ENCODE measurements at regions not wholly inside any gene's neighbourhood (a gene's known extent, or its start where the extent isn't known, plus 50 kb on each side); places are given as distances from the start of the nearest gene placed in this dataset.

DNA sequence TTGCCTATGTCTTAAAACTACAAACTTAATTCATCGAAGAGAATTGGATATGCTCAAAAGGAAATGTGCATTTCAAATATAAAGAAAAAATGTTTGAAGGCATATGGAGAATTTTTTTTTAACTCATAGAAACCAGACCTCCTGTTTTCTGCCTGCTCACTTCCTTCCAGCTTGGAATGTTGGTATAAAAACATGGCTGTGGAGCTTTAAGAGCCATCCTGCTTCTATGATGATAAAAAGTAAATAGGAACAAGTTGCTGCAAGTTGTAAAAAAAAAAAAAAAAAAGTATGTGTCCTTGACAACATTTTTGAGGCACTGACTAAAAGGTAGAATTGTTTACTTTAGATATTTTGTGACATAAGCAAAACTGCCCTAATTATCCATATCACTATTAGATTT is 1230.7 kb downstream of the PCDH9 start:
- Histone ChIP-seq H3K9me3 (ENCODE audit: low read depth, low read length) (no peaks in the 10 kb centered on the region), H3K27ac (no peak overlapping the region), H3K36me3 (ENCODE audit: insufficient read depth, low read length) (no peaks in the 10 kb centered on the region), H3K9ac (ENCODE audit: insufficient read length) (no peak overlapping the region), H3K4me3 (no peak overlapping the region)
- DNase-seq (ENCODE audit: low read depth, low spot score): no peak
- no peak for TF ChIP-seq FOXP2 (optimal IDR thresholded peaks at IDR 0.05; ENCODE audit: control extremely low read depth, extremely low read length, insufficient read depth)
- TF ChIP-seq POLR2AphosphoS5 (IDR thresholded peaks at IDR 0.05; ENCODE audit: borderline replicate concordance, low read depth, low read length): no peak
- TF ChIP-seq EZH2 (IDR thresholded peaks at IDR 0.05): no peak

DNA sequence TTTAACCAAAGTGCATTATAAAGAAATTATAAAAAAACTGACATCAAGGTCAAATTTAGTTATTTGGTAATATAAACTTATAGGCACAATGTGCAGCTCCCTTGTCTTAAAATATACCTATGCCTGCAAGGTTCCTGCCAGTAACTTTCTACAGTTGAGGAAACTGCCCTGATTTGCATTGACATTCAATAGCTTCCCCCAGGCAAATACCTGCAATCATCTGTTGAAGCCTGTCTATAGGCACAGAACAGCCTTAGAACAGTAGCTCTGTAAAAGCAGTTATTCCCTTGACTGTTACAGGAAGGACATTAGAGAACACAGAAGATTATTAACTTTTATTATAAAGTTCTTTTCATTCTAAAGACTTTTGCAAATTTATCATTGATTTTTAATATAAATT is 1239.5 kb downstream of the PCDH9 start:
- TF ChIP-seq EZH2 (IDR thresholded peaks at IDR 0.05) (no peak), FOXP2 (optimal IDR thresholded peaks at IDR 0.05; ENCODE audit: control extremely low read depth, extremely low read length, insufficient read depth) (no peak), POLR2AphosphoS5 (IDR thresholded peaks at IDR 0.05; ENCODE audit: borderline replicate concordance, low read depth, low read length) (no peak)
- no peak for DNase-seq (ENCODE audit: low read depth, low spot score)
- Histone ChIP-seq H3K9me3 (ENCODE audit: low read depth, low read length) (no peaks in the 10 kb centered on the region), H3K9ac (ENCODE audit: insufficient read length) (no peak overlapping the region), H3K4me3 (no peak overlapping the region), H3K36me3 (ENCODE audit: insufficient read depth, low read length) (no peaks in the 10 kb centered on the region), H3K27ac (no peak overlapping the region)

DNA sequence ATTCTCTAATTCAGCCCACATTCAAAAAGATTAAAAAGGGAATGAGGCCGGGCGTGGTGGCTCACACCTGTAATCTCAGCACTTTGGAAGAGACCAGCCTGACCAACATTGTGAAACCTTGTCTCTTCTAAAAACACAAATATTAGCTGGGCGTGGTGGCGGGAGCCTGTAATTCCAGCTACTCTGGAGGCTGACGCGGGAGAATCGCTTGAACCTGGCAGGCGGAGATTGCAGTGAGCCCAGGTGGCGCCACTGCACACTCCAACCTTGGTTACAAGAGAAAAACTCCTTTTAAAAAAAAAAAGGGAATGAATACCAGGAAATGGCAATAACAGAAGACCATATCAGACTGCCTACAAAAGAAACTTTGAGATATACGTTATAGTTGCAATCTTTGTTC is 1244.5 kb downstream of the PCDH9 start:
- DNase-seq (ENCODE audit: low read depth, low spot score): no peak
- H3K9me3 ChIP-seq (ENCODE audit: low read depth, low read length): no peaks in the 10 kb centered on the region

DNA sequence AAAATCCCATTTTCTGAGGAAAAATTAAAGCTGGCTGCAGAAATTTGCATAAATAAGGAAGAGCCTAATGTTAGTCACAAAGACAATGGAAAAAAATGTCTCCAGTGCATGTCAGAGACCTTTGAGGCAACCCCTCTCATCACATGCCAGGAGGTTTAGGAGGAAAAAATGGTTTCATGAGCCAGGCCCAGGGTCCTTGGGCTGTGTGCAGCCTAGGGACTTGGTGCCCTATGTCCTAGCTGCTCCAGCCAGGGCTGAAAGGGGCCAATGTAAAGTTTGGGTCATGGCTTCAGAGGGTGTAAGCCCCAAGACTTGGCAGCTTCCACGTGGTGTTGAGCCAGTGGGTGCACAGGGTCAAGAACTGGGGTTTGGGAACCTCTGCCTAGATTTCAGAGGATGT is 1252.6 kb downstream of the PCDH9 start:
- no peak overlapping the region for H3K9ac ChIP-seq (ENCODE audit: insufficient read length)
- no peaks in the 10 kb centered on the region for H3K9me3 ChIP-seq (ENCODE audit: low read depth, low read length)
- H3K4me3 ChIP-seq: no peak overlapping the region
- H3K36me3 ChIP-seq (ENCODE audit: insufficient read depth, low read length): no peaks in the 10 kb centered on the region
- TF ChIP-seq FOXP2 (optimal IDR thresholded peaks at IDR 0.05; ENCODE audit: control extremely low read depth, extremely low read length, insufficient read depth): no peak
- TF ChIP-seq POLR2AphosphoS5 (IDR thresholded peaks at IDR 0.05; ENCODE audit: borderline replicate concordance, low read depth, low read length): no peak
- no peak for TF ChIP-seq EZH2 (IDR thresholded peaks at IDR 0.05)
- no peak for DNase-seq (ENCODE audit: low read depth, low spot score)
- no peak overlapping the region for H3K27ac ChIP-seq

More for the DNA sequence above, 1244.5 kb downstream of the PCDH9 start:
- no peak for TF ChIP-seq EZH2 (IDR thresholded peaks at IDR 0.05)
- TF ChIP-seq POLR2AphosphoS5 (IDR thresholded peaks at IDR 0.05; ENCODE audit: borderline replicate concordance, low read depth, low read length): no peak
- no peak for TF ChIP-seq FOXP2 (optimal IDR thresholded peaks at IDR 0.05; ENCODE audit: control extremely low read depth, extremely low read length, insufficient read depth)
- H3K27ac ChIP-seq: no peak overlapping the region
- no peak overlapping the region for H3K4me3 ChIP-seq
- no peaks in the 10 kb centered on the region for H3K36me3 ChIP-seq (ENCODE audit: insufficient read depth, low read length)
- H3K9ac ChIP-seq (ENCODE audit: insufficient read length): no peak overlapping the region

DNA sequence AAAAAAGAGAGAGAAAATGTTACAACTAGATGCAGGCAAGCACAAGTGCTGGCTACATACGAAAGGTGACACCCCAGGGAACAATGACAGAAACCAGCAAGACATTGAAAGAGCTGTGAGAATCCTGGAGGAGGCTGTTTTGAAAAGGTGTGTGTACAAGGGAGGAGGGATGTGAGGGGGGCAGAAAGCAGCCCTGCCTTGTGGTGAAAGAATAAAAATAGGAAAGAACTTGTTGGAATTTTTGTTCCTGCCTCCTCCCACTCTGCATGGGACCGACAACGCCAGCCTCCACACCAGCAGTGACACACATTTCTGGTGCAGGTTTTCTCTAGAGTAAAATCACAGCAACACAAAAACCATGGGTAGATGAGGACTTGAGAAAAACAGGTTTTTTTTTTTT is 1258.6 kb downstream of the PCDH9 start:
- TF ChIP-seq POLR2AphosphoS5 (IDR thresholded peaks at IDR 0.05; ENCODE audit: borderline replicate concordance, low read depth, low read length): no peak
- no peak for TF ChIP-seq FOXP2 (optimal IDR thresholded peaks at IDR 0.05; ENCODE audit: control extremely low read depth, extremely low read length, insufficient read depth)
- no peak for TF ChIP-seq EZH2 (IDR thresholded peaks at IDR 0.05)
- Histone ChIP-seq H3K27ac (no peak overlapping the region), H3K36me3 (ENCODE audit: insufficient read depth, low read length) (no peaks in the 10 kb centered on the region), H3K9ac (ENCODE audit: insufficient read length) (no peak overlapping the region), H3K4me3 (no peak overlapping the region), H3K9me3 (ENCODE audit: low read depth, low read length) (peaks cover 5% of the 10 kb centered on the region; the same call in 1 of the 2 replicates)
- DNase-seq (ENCODE audit: low read depth, low spot score): no peak

DNA sequence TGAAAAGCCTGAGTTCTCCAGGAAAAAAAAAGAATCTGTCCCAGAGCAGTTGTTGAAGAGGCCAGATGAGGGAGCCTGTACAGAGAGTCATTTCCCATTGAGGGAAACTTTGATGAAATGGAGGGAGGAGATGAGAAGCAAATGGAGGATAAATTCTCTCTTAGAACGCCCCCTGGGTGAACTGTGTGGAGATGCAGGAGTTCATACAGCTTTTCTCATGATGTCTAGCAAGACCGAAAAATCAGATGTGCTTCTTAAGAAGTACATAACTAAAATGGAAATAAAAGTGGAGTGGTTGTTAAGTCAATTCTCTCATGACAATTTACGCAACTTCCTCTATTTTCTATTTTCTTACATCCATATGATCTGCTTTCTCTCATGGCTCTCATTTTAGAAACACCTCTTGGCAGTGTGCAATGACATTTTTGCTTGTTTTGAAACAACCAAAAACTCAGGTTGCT is 1263.1 kb downstream of the PCDH9 start:
- peaks cover 5% of the 10 kb centered on the region; the same call in 1 of the 2 replicates for H3K9me3 ChIP-seq (ENCODE audit: low read depth, low read length)
- no peak overlapping the region for H3K4me3 ChIP-seq
- no peak for DNase-seq (ENCODE audit: low read depth, low spot score)
- TF ChIP-seq POLR2AphosphoS5 (IDR thresholded peaks at IDR 0.05; ENCODE audit: borderline replicate concordance, low read depth, low read length) (no peak), EZH2 (IDR thresholded peaks at IDR 0.05) (no peak), FOXP2 (optimal IDR thresholded peaks at IDR 0.05; ENCODE audit: control extremely low read depth, extremely low read length, insufficient read depth) (no peak)
- no peak overlapping the region for H3K27ac ChIP-seq
- H3K9ac ChIP-seq (ENCODE audit: insufficient read length): no peak overlapping the region
- no peaks in the 10 kb centered on the region for H3K36me3 ChIP-seq (ENCODE audit: insufficient read depth, low read length)

DNA sequence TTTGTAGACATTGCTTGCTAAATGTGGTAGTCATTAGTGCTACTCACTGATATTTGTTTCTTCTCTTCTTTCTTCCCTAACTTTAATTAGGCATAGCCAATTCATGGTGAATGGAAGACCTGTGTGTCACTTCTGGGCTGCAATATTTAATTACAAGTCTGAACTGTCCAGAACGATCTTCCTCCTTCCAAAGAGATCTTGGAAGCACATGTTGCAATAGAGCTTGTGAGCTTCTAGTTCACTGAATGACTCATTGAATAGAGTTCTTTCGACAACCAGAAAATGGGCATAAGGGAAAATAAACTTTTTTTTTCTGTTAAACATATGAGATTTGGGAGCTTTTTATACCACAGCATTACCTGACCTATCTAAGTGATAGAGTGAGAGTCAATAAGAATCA is 1264.6 kb downstream of the PCDH9 start:
- no peak overlapping the region for H3K9ac ChIP-seq (ENCODE audit: insufficient read length)
- no peak for DNase-seq (ENCODE audit: low read depth, low spot score)
- TF ChIP-seq POLR2AphosphoS5 (IDR thresholded peaks at IDR 0.05; ENCODE audit: borderline replicate concordance, low read depth, low read length): no peak

DNA sequence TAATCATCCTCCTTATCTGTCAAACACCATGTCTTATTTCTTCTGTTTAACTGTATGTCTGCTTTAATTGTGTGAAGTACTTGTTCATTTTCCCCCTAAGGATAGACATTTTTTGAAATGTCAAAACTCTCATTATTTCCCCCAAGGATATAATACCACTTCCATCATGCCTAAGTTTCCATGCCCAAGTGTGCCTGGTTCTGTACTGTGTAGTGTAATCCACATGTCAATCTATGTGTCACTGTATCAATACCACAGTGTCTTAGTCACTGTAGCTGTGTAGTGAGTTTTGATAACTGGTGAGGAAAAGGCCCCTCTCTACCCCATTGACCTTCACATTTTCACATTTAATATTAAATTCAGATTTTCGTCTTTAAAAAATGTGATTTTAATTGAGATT is 1265.5 kb downstream of the PCDH9 start:
- no peak overlapping the region for H3K4me3 ChIP-seq
- peaks cover 5% of the 10 kb centered on the region; the same call in 1 of the 2 replicates for H3K9me3 ChIP-seq (ENCODE audit: low read depth, low read length)
- no peaks in the 10 kb centered on the region for H3K36me3 ChIP-seq (ENCODE audit: insufficient read depth, low read length)
- TF ChIP-seq EZH2 (IDR thresholded peaks at IDR 0.05) (no peak), FOXP2 (optimal IDR thresholded peaks at IDR 0.05; ENCODE audit: control extremely low read depth, extremely low read length, insufficient read depth) (no peak), POLR2AphosphoS5 (IDR thresholded peaks at IDR 0.05; ENCODE audit: borderline replicate concordance, low read depth, low read length) (no peak)
- no peak overlapping the region for H3K9ac ChIP-seq (ENCODE audit: insufficient read length)
- H3K27ac ChIP-seq: no peak overlapping the region
- no peak for DNase-seq (ENCODE audit: low read depth, low spot score)

More for the DNA sequence above, 1264.6 kb downstream of the PCDH9 start:
- H3K9me3 ChIP-seq (ENCODE audit: low read depth, low read length): peaks cover 5% of the 10 kb centered on the region; the same call in 1 of the 2 replicates
- no peak overlapping the region for H3K27ac ChIP-seq
- H3K4me3 ChIP-seq: no peak overlapping the region
- no peaks in the 10 kb centered on the region for H3K36me3 ChIP-seq (ENCODE audit: insufficient read depth, low read length)

DNA sequence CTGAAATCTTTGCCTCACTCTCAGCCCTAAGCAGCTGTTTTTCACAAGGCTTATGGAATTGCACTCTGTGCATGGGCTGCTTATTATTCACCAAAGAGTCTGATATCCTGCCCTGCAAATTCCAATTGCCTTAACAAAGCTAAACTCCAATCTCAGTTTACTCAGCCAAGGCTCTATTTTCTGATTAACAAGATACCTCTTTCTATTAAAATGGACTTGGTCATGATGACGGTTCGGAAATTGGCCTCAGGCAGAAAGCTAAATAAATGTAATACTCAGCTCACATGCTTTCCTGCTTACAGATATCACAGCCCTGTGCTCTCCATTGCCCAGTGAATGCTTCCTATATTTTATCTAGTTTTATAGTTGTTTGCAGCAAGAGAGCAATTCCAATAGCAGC is 1270.8 kb downstream of the PCDH9 start:
- no peak overlapping the region for H3K27ac ChIP-seq
- no peak overlapping the region for H3K4me3 ChIP-seq
- TF ChIP-seq EZH2 (IDR thresholded peaks at IDR 0.05) (no peak), POLR2AphosphoS5 (IDR thresholded peaks at IDR 0.05; ENCODE audit: borderline replicate concordance, low read depth, low read length) (no peak), FOXP2 (optimal IDR thresholded peaks at IDR 0.05; ENCODE audit: control extremely low read depth, extremely low read length, insufficient read depth) (no peak)
- H3K9me3 ChIP-seq (ENCODE audit: low read depth, low read length): peaks cover 2% of the 10 kb centered on the region; the same call in 1 of the 2 replicates
- H3K9ac ChIP-seq (ENCODE audit: insufficient read length): no peak overlapping the region
- H3K36me3 ChIP-seq (ENCODE audit: insufficient read depth, low read length): no peaks in the 10 kb centered on the region
- no peak for DNase-seq (ENCODE audit: low read depth, low spot score)
